ENCODE measurements at regions not wholly inside any gene's neighbourhood (a gene's known extent, or its start where the extent isn't known, plus 50 kb on each side); places are given as distances from the start of the nearest gene placed in this dataset.

DNA sequence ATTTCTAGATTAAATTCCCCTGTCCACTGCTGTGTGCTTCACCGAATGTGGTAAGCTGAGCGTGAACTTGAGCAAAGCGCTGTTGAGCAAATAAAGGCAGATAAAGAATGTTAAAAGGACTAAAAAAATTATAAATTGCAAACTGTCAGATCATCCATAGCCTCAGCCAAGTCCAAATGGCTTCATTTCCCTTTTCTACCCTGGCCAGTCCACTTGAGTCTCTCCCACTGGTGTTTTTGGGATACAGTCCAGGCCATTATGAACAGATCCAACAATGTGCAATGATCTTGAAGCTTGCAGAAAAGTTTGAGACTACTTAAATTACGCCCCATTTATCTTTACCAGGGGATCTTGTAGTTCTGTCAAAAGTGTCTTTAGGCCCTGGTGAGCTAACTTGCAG is 254.6 kb upstream of the PIK3C3 start:
- Histone ChIP-seq H3K9me3 (no peaks in the 10 kb centered on the region), H3K27ac (no peak overlapping the region), H3K36me3 (no peaks in the 10 kb centered on the region), H3K27me3 (no peaks in the 10 kb centered on the region), H3K4me3 (no peak overlapping the region), H3K4me1 (no peaks in the 10 kb centered on the region)
- intact Hi-C loops (cut with DNase I) = no loop called here
- 71 to 90% methylated on average over 4 of the region's 4 CpGs for WGBS, 2 donors
- TF ChIP-seq POLR2AphosphoS5 (IDR thresholded peaks at IDR 0.05) (no peak), POLR2A (IDR thresholded peaks at IDR 0.05) (no peak)
- TF ChIP-seq, protein P1, sequence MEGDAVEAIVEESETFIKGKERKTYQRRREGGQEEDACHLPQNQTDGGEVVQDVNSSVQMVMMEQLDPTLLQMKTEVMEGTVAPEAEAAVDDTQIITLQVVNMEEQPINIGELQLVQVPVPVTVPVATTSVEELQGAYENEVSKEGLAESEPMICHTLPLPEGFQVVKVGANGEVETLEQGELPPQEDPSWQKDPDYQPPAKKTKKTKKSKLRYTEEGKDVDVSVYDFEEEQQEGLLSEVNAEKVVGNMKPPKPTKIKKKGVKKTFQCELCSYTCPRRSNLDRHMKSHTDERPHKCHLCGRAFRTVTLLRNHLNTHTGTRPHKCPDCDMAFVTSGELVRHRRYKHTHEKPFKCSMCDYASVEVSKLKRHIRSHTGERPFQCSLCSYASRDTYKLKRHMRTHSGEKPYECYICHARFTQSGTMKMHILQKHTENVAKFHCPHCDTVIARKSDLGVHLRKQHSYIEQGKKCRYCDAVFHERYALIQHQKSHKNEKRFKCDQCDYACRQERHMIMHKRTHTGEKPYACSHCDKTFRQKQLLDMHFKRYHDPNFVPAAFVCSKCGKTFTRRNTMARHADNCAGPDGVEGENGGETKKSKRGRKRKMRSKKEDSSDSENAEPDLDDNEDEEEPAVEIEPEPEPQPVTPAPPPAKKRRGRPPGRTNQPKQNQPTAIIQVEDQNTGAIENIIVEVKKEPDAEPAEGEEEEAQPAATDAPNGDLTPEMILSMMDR (IDR thresholded peaks at IDR 0.05) = no peak
- no peak for DNase-seq

DNA sequence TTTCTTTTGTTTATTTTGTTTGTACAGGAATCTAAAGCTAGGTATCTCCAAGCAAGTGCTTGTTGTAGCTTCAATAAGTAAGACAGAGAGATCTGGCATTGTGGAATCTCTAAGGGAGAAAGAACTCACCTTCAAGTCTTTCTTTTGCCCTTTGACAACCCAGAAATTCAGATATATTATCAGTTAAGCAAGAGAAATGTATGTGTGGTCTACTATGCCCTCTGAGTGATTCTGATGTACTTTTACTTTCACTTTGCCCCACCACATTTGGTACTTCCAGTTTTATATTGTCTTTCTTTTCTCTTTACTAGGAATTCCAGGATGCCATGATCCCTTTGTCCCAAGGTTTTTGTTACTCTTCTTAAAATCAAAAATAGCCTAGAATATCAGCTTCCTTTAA is 259.6 kb upstream of the PIK3C3 start:
- Histone ChIP-seq H3K27me3 (no peaks in the 10 kb centered on the region), H3K36me3 (no peaks in the 10 kb centered on the region), H3K9me3 (no peaks in the 10 kb centered on the region), H3K27ac (no peak overlapping the region), H3K4me3 (no peak overlapping the region), H3K4me1 (no peaks in the 10 kb centered on the region)
- TF ChIP-seq POLR2A (IDR thresholded peaks at IDR 0.05) (no peak), EP300 (IDR thresholded peaks at IDR 0.05) (no peak), POLR2AphosphoS5 (IDR thresholded peaks at IDR 0.05) (no peak)
- TF ChIP-seq, protein P1 (IDR thresholded peaks at IDR 0.05) = no peak
- intact Hi-C loops (cut with DNase I) = no loop called here
- DNase-seq = no peak

DNA sequence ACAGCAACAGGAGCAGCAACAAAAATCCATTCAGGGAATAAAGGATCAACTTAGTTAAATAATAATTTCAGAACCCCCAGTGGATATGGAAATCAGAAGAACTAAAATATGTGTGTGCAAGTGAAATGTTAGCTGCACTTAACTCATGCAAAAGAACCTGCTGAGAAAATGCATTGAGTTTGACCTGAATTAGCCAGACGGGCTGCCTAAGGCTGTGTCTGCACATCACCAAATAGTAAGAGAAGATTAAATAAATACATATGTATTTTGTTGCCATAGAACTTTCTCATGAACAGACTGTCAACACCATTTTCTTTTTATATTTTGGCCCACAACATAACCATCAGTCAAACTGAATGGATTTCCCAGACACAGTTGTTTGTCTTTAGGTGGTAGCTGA is 262.0 kb upstream of the PIK3C3 start:
- H3K36me3 ChIP-seq = no peaks in the 10 kb centered on the region
- H3K9me3 ChIP-seq = no peaks in the 10 kb centered on the region
- no peak for DNase-seq
- no peak for TF ChIP-seq EP300 (IDR thresholded peaks at IDR 0.05)
- TF ChIP-seq POLR2A (IDR thresholded peaks at IDR 0.05) = no peak
- TF ChIP-seq, protein P1 (IDR thresholded peaks at IDR 0.05) = no peak
- no peak for TF ChIP-seq POLR2AphosphoS5 (IDR thresholded peaks at IDR 0.05)
- no peaks in the 10 kb centered on the region for H3K4me1 ChIP-seq
- H3K27me3 ChIP-seq = no peaks in the 10 kb centered on the region
- H3K27ac ChIP-seq = no peak overlapping the region
- WGBS, 2 donors = 92 to 93% methylated on average over 1 of the region's 1 CpG
- no peak overlapping the region for H3K4me3 ChIP-seq
- intact Hi-C loops (cut with DNase I) = no loop called here

DNA sequence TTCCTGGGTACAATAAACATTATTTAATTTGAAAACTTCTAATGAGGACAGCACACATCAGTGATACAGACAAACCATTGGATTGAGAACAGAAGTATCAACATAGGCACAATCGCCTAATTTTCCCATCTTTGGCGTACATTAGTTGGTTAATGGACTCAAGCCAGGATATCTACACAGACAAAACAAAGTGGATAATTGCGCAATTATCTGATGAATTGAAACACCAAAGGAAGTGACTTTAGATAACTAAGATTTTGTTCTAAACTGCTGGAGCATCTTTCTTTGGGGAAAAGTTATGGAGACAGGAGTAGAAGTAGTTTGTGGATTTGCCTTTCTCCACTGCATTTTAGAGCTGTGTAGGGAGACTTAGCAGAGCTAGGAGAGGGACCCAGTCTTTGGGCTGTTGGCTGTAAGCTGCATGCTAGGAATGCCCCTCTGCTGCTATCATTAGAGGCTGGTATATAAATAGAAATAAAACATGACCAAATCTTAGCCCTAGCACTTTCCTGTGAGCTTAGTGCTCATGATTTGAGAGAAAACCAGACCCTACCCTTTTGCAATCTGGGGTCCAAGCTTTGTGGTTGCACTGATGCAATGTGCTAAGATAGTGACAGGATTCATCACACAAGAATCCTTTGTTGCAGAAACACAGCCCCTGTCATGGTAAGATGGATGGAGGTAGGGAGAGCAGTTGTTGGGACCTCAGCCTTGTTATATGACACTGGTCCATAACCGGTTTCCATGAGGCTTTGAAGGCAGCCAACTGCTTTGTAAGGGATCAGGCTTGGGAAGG is 264.5 kb upstream of the PIK3C3 start:
- Histone ChIP-seq H3K9me3 (no peaks in the 10 kb centered on the region), H3K27ac (no peak overlapping the region), H3K4me3 (no peak overlapping the region), H3K27me3 (no peaks in the 10 kb centered on the region), H3K4me1 (no peaks in the 10 kb centered on the region), H3K36me3 (no peaks in the 10 kb centered on the region)
- intact Hi-C loops (cut with DNase I) = no loop called here
- WGBS, 2 donors = 93 to 94% methylated on average over 4 of the region's 4 CpGs
- TF ChIP-seq POLR2A (IDR thresholded peaks at IDR 0.05) (no peak), POLR2AphosphoS5 (IDR thresholded peaks at IDR 0.05) (no peak)
- DNase-seq = no peak

DNA sequence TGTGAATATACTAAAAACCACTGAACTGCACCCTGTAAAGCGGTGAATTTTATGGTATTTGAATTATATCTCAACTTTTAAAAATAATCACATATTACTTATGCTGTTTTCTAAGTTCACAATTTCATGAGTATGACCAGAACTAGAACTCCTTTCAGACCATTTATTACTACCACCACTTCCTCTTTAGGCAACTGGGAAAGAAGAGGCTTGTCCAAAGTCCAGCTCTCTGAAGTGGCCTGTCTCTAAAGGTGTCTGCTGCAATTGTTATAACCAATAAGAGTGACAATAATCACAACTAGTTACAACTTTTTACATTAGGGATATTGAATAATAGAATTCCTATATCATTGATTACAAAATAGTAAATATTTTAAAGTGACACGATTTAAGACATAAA is 267.9 kb upstream of the PIK3C3 start:
- Histone ChIP-seq H3K36me3 (no peaks in the 10 kb centered on the region), H3K27ac (no peak overlapping the region), H3K4me1 (no peaks in the 10 kb centered on the region), H3K27me3 (no peaks in the 10 kb centered on the region), H3K9me3 (no peaks in the 10 kb centered on the region), H3K4me3 (no peak overlapping the region)
- intact Hi-C loops (cut with DNase I) = no loop called here
- WGBS, 2 donors = 65 to 79% methylated on average over 2 of the region's 2 CpGs
- no peak for DNase-seq
- TF ChIP-seq POLR2A (IDR thresholded peaks at IDR 0.05) = no peak

All from sigmoid colon (tissue), 6 donors.